ENCODE measurements at regions not wholly inside any gene's neighbourhood (a gene's known extent, or its start where the extent isn't known, plus 50 kb on each side); places are given as distances from the start of the nearest gene placed in this dataset.

GRCh38 chr17:45708707-45709290 lies 75.3 kb upstream of the CRHR1 start:
- no peak for DNase-seq (ENCODE audit: low read depth in 3 of 3, low spot score in 2 of 3)

- DNase-seq (ENCODE audit: low read depth in 3 of 3, low spot score in 2 of 3): no peak
Measured at GRCh38 chr17:45709728-45710288, 74.3 kb upstream of the CRHR1 start.

- DNase-seq (ENCODE audit: low read depth in 3 of 3, low spot score in 2 of 3): no peak
Measured at GRCh38 chr17:45715787-45716186, 68.3 kb upstream of the CRHR1 start.

- no peak for DNase-seq (ENCODE audit: low read depth in 3 of 3, low spot score in 2 of 3)
Measured at GRCh38 chr17:45718791-45719190, 65.3 kb upstream of the CRHR1 start.

- DNase-seq (ENCODE audit: low read depth in 3 of 3, low spot score in 2 of 3): no peak
Measured at GRCh38 chr17:45719335-45720071, 64.6 kb upstream of the CRHR1 start.

GRCh38 chr17:45720386-45720785 lies 63.7 kb upstream of the CRHR1 start:
- no peak for DNase-seq (ENCODE audit: low read depth in 3 of 3, low spot score in 2 of 3)

GRCh38 chr17:45722161-45722560 lies 62.0 kb upstream of the CRHR1 start:
- no peak for DNase-seq (ENCODE audit: low read depth in 3 of 3, low spot score in 2 of 3)

- DNase-seq (ENCODE audit: low read depth in 3 of 3, low spot score in 2 of 3): no peak
Measured at GRCh38 chr17:45729294-45729907, 54.7 kb upstream of the CRHR1 start.

- DNase-seq (ENCODE audit: low read depth in 3 of 3, low spot score in 2 of 3): no peak
Measured at GRCh38 chr17:45730192-45730591, 53.9 kb upstream of the CRHR1 start.

- DNase-seq (ENCODE audit: low read depth in 3 of 3, low spot score in 2 of 3): no peak
Measured at GRCh38 chr17:45731459-45731858, 52.7 kb upstream of the CRHR1 start.

GRCh38 chr17:45732926-45733505 lies 51.1 kb upstream of the CRHR1 start:
- DNase-seq (ENCODE audit: low read depth in 3 of 3, low spot score in 2 of 3): no peak

GRCh38 chr17:45733781-45734180 lies 50.3 kb upstream of the CRHR1 start:
- DNase-seq (ENCODE audit: low read depth in 3 of 3, low spot score in 2 of 3): no peak

All from right renal cortex interstitium (tissue), 3 donors.